ENCODE measurements at regions not wholly inside any gene's neighbourhood (a gene's known extent, or its start where the extent isn't known, plus 50 kb on each side); places are given as distances from the start of the nearest gene placed in this dataset.

DNA sequence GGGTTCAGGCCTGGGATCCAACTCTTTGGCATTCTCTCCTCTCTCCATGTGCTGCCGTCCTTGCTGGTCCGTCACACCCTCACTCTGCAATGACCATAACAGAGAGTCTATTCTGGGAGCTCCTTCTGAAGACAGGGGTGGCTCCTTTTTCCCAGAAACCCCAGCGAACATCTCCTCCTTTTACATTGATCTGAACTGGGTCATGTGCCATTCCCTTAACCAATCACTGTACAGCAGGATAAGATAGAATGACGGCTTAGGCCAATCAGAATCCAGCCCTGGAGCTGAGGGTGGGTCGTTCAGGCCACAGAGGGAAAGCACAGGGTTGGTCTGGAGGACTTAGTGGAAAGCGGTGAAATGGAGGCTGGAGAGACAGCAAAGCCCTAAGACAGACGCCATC is 740.1 kb downstream of the MATN1 start:
- H3K9me3 Mint-ChIP-seq (ENCODE audit: low read depth), result no peaks in the 10 kb centered on the region
- peaks cover 23% of the 10 kb centered on the region for H3K4me1 Mint-ChIP-seq (ENCODE audit: low read depth)
- H3K27me3 Mint-ChIP-seq, result no peaks in the 10 kb centered on the region
- H3K27ac Mint-ChIP-seq, result no peak overlapping the region
- H3K36me3 Mint-ChIP-seq (ENCODE audit: insufficient read depth), result no peaks in the 10 kb centered on the region
- DNase-seq (ENCODE audit: low spot score, unreplicated experiment), result no peak
- no peak for TF ChIP-seq CTCF (IDR thresholded peaks at IDR 0.05; ENCODE audit: unreplicated experiment)
- no peak overlapping the region for H3K4me3 Mint-ChIP-seq (ENCODE audit: low read depth)

DNA sequence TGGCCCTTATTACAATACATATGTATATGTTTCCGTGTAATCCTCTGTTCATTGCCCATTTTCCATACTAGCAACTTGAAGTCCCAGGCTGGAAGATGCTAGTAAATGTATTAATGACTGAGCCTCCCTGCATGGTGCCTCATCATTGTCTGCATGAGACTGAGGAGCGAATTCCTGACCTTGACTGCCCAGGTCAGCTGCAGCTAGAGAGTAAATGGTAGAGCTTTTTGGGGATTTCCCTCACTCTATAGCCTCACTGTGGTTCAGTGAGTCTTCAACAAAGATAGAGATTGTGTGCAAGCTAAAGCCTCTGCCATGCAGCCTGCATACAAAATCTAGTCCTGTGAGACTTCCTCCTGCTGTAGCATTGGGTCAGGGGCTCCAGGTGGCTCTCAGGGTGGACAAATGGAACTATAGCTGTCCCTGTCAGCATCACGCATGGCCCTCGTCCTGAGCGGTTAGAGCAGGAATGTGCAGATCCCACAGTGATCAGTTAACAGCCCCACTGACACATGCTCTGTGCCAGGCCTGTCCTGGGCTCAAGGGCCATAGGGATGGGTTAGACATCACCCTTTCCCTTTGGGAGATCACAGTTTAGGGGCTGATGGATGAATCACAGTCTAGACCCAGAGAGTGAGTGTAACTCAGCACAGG is 741.7 kb downstream of the MATN1 start:
- H3K9me3 Mint-ChIP-seq (ENCODE audit: low read depth), result no peaks in the 10 kb centered on the region
- no peaks in the 10 kb centered on the region for H3K27me3 Mint-ChIP-seq
- DNase-seq (ENCODE audit: low spot score, unreplicated experiment), result no peak
- TF ChIP-seq CTCF (IDR thresholded peaks at IDR 0.05; ENCODE audit: unreplicated experiment), result no peak
- no peak overlapping the region for H3K4me3 Mint-ChIP-seq (ENCODE audit: low read depth)
- H3K4me1 Mint-ChIP-seq (ENCODE audit: low read depth), result peaks cover 20% of the 10 kb centered on the region
- no peaks in the 10 kb centered on the region for H3K36me3 Mint-ChIP-seq (ENCODE audit: insufficient read depth)
- H3K27ac Mint-ChIP-seq, result no peak overlapping the region

DNA sequence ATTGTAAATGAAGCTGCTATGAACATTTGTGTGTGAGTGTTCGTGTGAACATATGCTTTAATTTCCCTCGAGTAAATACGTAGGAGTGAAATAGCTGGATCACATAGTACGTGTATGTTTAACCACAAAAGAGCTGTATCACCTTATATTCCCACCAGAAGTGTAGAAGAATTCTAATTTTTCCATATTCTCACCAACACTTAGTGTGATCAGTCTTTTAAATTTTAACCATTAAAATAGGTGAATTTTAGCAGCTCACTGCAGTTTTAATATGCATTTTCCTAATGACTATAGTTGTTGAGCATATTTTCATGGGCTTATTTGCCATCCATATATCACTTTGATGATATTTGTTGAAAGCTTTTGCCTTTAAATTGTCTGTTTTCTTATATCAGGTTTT is 741.2 kb downstream of the PTPRU start:
- no peak for TF ChIP-seq CTCF (IDR thresholded peaks at IDR 0.05; ENCODE audit: unreplicated experiment)
- DNase-seq (ENCODE audit: low spot score, unreplicated experiment), result no peak
- Mint-ChIP-seq H3K4me3 (ENCODE audit: low read depth) (no peak overlapping the region), H3K36me3 (ENCODE audit: insufficient read depth) (no peaks in the 10 kb centered on the region), H3K9me3 (ENCODE audit: low read depth) (no peaks in the 10 kb centered on the region), H3K27me3 (peaks cover 4% of the 10 kb centered on the region), H3K27ac (no peak overlapping the region), H3K4me1 (ENCODE audit: low read depth) (no peaks in the 10 kb centered on the region)

DNA sequence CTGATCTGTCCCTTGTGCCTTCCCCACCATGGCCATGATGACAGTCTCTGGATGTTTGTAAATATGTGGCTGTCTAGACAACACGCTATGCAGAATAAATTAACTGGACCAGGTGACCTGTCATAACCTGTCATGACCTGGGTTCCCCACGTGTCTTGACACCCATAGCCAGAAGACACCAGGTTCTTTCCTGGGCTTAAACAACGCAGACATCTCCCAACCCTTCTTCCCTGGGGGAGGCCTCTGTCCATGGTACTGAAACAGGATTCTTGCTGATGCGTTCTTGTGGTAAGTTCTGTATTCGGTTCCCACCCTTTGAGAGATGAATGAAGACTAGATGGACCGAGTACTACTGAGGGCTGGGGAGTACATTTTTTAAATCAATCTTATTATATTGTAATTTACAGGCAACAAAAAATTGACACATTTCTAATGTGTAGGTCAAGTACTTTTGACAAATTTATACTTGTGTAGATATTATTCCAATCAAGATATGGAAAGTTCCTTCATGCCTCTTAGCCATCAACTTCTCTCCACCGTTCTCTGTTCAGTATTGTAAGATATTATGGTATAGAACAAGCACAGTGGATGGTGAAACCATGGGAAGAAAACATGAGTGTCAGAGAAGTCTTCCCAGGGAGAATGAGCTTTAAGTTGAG is 738.8 kb downstream of the PTPRU start:
- H3K27ac Mint-ChIP-seq, result no peak overlapping the region
- TF ChIP-seq CTCF (IDR thresholded peaks at IDR 0.05; ENCODE audit: unreplicated experiment), result no peak
- H3K4me3 Mint-ChIP-seq (ENCODE audit: low read depth), result no peak overlapping the region
- no peaks in the 10 kb centered on the region for H3K36me3 Mint-ChIP-seq (ENCODE audit: insufficient read depth)
- peak; percentile 34 for DNase-seq (ENCODE audit: low spot score, unreplicated experiment)
- peaks cover 21% of the 10 kb centered on the region for H3K27me3 Mint-ChIP-seq
- H3K4me1 Mint-ChIP-seq (ENCODE audit: low read depth), result no peaks in the 10 kb centered on the region
- no peaks in the 10 kb centered on the region for H3K9me3 Mint-ChIP-seq (ENCODE audit: low read depth)

GRCh38 chr1:29974316-29974724 is 738.0 kb downstream of the PTPRU start:
- DNase-seq (ENCODE audit: low spot score, unreplicated experiment), result no peak
- Mint-ChIP-seq H3K36me3 (ENCODE audit: insufficient read depth) (no peaks in the 10 kb centered on the region), H3K9me3 (ENCODE audit: low read depth) (no peaks in the 10 kb centered on the region), H3K27me3 (peaks cover 21% of the 10 kb centered on the region), H3K4me1 (ENCODE audit: low read depth) (no peaks in the 10 kb centered on the region), H3K27ac (no peak overlapping the region), H3K4me3 (ENCODE audit: low read depth) (no peak overlapping the region)
- no peak for TF ChIP-seq CTCF (IDR thresholded peaks at IDR 0.05; ENCODE audit: unreplicated experiment)

Measured in progenitor cell of endocrine pancreas (in vitro differentiated cells).